B cell (primary cell): ENCODE measurements at regions not wholly inside any gene's neighbourhood (a gene's known extent, or its start where the extent isn't known, plus 50 kb on each side); places are given as distances from the start of the nearest gene placed in this dataset.

ENCODE experiments used
- EZH2 ChIP-seq: IDR thresholded peaks from 2 replicates; pipeline ENCODE4 v1.6.1; 2012; ENCODE audit warnings: borderline replicate concordance, low read depth, mild to moderate bottlenecking, moderate library complexity, low read length; ENCODE audit not compliant: insufficient read depth, poor library complexity, severe bottlenecking
- TF ChIP-seq, protein P1 (sequence below): fragments of 200-600 bp; IDR thresholded peaks from one replicate; pipeline ENCODE4 v1.8.0; 2022; ENCODE audit warnings: antibody characterized with exemption, mild to moderate bottlenecking

DNA sequence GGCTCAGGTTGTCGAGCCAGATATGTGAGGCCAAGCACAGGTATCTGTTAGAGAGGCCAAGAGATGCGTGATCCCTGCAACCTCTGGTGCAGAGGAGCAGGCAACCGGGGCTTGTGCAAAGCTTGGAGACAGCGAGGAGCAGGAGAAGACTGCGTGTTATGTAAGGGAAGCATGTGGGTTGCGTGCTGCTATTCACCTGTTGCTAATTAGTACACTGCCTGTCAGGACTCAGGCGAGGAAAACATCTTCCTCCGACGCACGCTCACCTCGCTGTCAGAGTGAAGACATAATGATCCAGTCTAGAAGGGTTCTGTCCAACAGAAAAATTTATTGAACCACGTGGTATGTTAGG lies 102.5 kb downstream of the HNRNPLL start:
- TF ChIP-seq, protein P1, sequence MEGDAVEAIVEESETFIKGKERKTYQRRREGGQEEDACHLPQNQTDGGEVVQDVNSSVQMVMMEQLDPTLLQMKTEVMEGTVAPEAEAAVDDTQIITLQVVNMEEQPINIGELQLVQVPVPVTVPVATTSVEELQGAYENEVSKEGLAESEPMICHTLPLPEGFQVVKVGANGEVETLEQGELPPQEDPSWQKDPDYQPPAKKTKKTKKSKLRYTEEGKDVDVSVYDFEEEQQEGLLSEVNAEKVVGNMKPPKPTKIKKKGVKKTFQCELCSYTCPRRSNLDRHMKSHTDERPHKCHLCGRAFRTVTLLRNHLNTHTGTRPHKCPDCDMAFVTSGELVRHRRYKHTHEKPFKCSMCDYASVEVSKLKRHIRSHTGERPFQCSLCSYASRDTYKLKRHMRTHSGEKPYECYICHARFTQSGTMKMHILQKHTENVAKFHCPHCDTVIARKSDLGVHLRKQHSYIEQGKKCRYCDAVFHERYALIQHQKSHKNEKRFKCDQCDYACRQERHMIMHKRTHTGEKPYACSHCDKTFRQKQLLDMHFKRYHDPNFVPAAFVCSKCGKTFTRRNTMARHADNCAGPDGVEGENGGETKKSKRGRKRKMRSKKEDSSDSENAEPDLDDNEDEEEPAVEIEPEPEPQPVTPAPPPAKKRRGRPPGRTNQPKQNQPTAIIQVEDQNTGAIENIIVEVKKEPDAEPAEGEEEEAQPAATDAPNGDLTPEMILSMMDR: no peak
- TF ChIP-seq EZH2: no peak
